Esophagus muscularis mucosa (tissue), 4 donors: ENCODE measurements at regions not wholly inside any gene's neighbourhood (a gene's known extent, or its start where the extent isn't known, plus 50 kb on each side); places are given as distances from the start of the nearest gene placed in this dataset.

ENCODE experiments used
- DNase-seq: peaks from one replicate; pipeline ENCODE4 v3.0.0-alpha.2; 2017; ENCODE audit errors: extremely low spot score
- H3K27ac ChIP-seq, 4 donors: fragments of 200-600 bp; sonication (generic); replicated peaks in 1 of 4; 1 replicate in 3 of 4; 2 replicates in 1 of 4; pipeline ENCODE4 v1.5.1; 2016 to 2019; ENCODE audit warnings: mild to moderate bottlenecking in 1 of 4
- H3K27me3 ChIP-seq, 4 donors: fragments of 200-600 bp; sonication (generic); one replicate each; pipeline versions ENCODE4 v1.5.1 to v1.6.0; 2016 to 2019
- H3K36me3 ChIP-seq, 4 donors: fragments of 200-600 bp; sonication (generic); one replicate each; pipeline ENCODE4 v1.5.1; 2016 to 2019
- H3K4me1 ChIP-seq, 4 donors: fragments of 200-600 bp; sonication (generic); one replicate each; pipeline ENCODE4 v1.5.1; 2016 to 2019
- H3K4me3 ChIP-seq, 4 donors: fragments of 200-600 bp; sonication (generic); 1 replicate in 2 of 4; 2 replicates in 2 of 4; pipeline ENCODE4 v1.5.1; 2016 to 2019; ENCODE audit warnings: mild to moderate bottlenecking in 4 of 4, moderate library complexity in 1 of 4
- H3K9me3 ChIP-seq, 4 donors: fragments of 200-600 bp; sonication (generic); 1 replicate in 3 of 4; 2 replicates in 1 of 4; pipeline ENCODE4 v1.5.1; 2016 to 2019
- EP300 ChIP-seq: sonication (generic); formaldehyde crosslinking; IDR thresholded peaks from one replicate; pipeline ENCODE4 v1.6.1; 2017; ENCODE audit warnings: antibody characterized with exemption
- POLR2A ChIP-seq: fragments of 450-650 bp; IDR thresholded peaks from one replicate; pipeline ENCODE4 v1.6.1; 2017; ENCODE audit warnings: antibody characterized with exemption, moderate library complexity, mild to moderate bottlenecking, low read depth
- POLR2AphosphoS5 ChIP-seq, 2 donors: sonication (generic); formaldehyde crosslinking; IDR thresholded peaks; one replicate each; pipeline ENCODE4 v1.6.1; 2017; ENCODE audit warnings: antibody characterized with exemption in 2 of 2
- WGBS: methylation state at CpG from one replicate; pipeline ENCODE4 v1.1.5; 2018; 5-methylcytosine and 5-hydroxymethylcytosine counted together
- intact Hi-C: fragments of 100-400 bp; cut with DNase I; formaldehyde crosslinking; loops from one replicate; pipeline ENCODE4 v1.15.1; 2023
- TF ChIP-seq, protein P1 (sequence below), 3 experiments: fragments of 200-600 bp in 2 of 3; fragments of 450-650 bp in 1 of 3; sonication (generic) in 2 of 3; IDR thresholded peaks; one replicate each; pipeline ENCODE4 v1.5.1; 2017 to 2019; ENCODE audit warnings: antibody characterized with exemption in 3 of 3, mild to moderate bottlenecking in 2 of 3, moderate library complexity in 1 of 3

DNA sequence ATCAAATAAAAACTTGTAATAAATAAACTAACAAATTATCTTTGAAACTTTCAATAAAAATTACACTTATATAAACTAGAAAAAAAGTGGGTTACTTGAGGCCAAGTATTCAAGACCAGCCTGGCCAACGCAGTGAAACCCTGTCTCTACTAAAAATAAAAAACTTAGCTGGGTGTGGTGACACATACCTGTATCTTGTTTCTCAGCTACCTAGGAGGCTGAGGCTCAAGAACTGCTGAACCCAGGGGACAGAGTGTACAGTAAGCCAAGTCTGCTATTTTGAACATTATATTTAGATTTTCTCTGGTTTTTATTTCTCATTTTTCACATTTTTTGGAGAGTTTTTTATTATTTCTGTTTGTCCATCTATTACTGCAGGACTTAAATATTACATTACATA lies 1397.6 kb upstream of the B3GALT2 start:
- H3K27me3 ChIP-seq = no peaks in the 10 kb centered on the region
- 89% methylated on average over 1 of the region's 1 CpG for WGBS
- no peak overlapping the region for H3K27ac ChIP-seq
- H3K4me3 ChIP-seq = no peak overlapping the region
- no peaks in the 10 kb centered on the region for H3K4me1 ChIP-seq
- H3K36me3 ChIP-seq = no peaks in the 10 kb centered on the region
- TF ChIP-seq POLR2AphosphoS5 (IDR thresholded peaks at IDR 0.05) (no peak), POLR2A (no peak), EP300 (no peak)
- TF ChIP-seq, protein P1, sequence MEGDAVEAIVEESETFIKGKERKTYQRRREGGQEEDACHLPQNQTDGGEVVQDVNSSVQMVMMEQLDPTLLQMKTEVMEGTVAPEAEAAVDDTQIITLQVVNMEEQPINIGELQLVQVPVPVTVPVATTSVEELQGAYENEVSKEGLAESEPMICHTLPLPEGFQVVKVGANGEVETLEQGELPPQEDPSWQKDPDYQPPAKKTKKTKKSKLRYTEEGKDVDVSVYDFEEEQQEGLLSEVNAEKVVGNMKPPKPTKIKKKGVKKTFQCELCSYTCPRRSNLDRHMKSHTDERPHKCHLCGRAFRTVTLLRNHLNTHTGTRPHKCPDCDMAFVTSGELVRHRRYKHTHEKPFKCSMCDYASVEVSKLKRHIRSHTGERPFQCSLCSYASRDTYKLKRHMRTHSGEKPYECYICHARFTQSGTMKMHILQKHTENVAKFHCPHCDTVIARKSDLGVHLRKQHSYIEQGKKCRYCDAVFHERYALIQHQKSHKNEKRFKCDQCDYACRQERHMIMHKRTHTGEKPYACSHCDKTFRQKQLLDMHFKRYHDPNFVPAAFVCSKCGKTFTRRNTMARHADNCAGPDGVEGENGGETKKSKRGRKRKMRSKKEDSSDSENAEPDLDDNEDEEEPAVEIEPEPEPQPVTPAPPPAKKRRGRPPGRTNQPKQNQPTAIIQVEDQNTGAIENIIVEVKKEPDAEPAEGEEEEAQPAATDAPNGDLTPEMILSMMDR (IDR thresholded peaks at IDR 0.05) = no peak
- intact Hi-C loops = no loop called here
- H3K9me3 ChIP-seq = no peaks in the 10 kb centered on the region
- DNase-seq = no peak

DNA sequence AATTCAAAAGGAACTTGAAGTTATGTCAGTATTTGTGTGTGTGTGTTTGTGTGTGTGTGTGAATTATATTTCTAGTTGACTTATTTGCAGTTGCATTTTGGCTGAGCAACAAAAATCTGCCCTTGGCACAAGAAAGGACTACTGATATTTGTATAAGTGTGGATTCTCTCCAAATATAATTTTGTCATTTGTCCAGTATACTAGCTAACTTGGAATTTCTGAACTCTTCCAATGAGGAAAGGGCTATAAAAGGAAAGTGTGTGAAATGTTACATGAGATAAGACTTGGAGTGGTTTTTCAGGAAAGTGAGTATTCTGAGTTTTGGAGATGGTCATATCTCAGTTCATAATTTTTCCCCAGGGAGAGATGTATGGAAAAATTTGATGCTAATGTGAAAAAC lies 1384.1 kb upstream of the B3GALT2 start:
- no peak for DNase-seq
- intact Hi-C loops = no loop called here
- Histone ChIP-seq H3K27ac (no peak overlapping the region), H3K36me3 (no peaks in the 10 kb centered on the region), H3K9me3 (no peaks in the 10 kb centered on the region), H3K27me3 (no peaks in the 10 kb centered on the region), H3K4me3 (no peak overlapping the region), H3K4me1 (peaks cover 0 to 8% (median 2%) of the 10 kb centered on the region in 4 donors)
- TF ChIP-seq POLR2AphosphoS5 (IDR thresholded peaks at IDR 0.05) = no peak
- TF ChIP-seq, protein P1 (IDR thresholded peaks at IDR 0.05) = no peak
- no peak for TF ChIP-seq POLR2A
- no peak for TF ChIP-seq EP300

DNA sequence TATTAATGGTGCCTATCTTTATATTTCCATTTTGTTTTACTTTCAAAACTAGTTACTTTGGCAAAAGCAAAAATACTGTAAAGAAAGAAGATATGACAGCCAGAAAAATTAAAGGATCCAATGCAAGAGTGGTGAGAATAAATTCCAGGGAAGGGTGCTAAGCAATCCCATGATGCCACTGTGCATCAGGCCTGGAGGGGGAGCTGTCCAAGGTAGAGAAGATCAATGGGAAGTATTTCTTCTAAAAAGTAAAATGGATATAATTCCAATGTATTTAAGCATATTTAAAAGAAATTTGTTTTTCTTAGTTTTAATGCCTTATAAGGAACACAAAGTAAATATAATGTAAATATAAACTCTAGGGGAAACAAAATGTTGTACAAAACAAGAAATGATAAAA lies 1382.2 kb upstream of the B3GALT2 start:
- H3K27ac ChIP-seq = no peak overlapping the region

DNA sequence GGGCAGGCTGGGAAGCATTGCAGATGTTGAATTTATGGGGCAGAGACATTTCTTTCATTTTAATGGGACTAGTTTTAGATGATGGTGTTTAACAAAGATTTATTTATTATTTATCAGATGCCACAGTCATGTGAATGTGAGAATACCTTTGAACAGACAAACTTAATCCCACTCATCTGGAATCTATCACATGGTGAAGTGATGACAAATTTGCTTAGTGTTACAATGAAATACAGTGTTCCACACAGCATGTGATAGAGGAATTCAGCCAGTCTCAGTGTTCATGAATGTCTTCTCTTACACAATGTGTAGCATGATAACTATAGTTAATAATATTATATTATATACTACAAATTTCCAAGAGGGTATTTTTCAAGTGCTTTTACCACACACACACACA lies 1361.7 kb upstream of the B3GALT2 start:
- Histone ChIP-seq H3K27me3 (no peaks in the 10 kb centered on the region), H3K27ac (no peak overlapping the region), H3K4me3 (no peak overlapping the region), H3K4me1 (no peaks in the 10 kb centered on the region), H3K9me3 (peaks cover 0 to 7% (median 0%) of the 10 kb centered on the region in 4 donors), H3K36me3 (no peaks in the 10 kb centered on the region)
- intact Hi-C loops = no loop called here
- no peak for DNase-seq
- no peak for TF ChIP-seq POLR2A
- no peak for TF ChIP-seq POLR2AphosphoS5 (IDR thresholded peaks at IDR 0.05)
- TF ChIP-seq EP300 = no peak
- TF ChIP-seq, protein P1 (IDR thresholded peaks at IDR 0.05) = no peak

More for the DNA sequence above, 1382.2 kb upstream of the B3GALT2 start:
- TF ChIP-seq EP300 (no peak), POLR2A (no peak), POLR2AphosphoS5 (IDR thresholded peaks at IDR 0.05) (no peak)
- TF ChIP-seq, protein P1 (IDR thresholded peaks at IDR 0.05) = no peak
- H3K4me3 ChIP-seq = no peak overlapping the region
- no peaks in the 10 kb centered on the region for H3K9me3 ChIP-seq
- no peaks in the 10 kb centered on the region for H3K36me3 ChIP-seq
- no peaks in the 10 kb centered on the region for H3K27me3 ChIP-seq
- intact Hi-C loops = no loop called here
- DNase-seq = no peak
- H3K4me1 ChIP-seq = peaks cover 0 to 8% (median 2%) of the 10 kb centered on the region in 4 donors

DNA sequence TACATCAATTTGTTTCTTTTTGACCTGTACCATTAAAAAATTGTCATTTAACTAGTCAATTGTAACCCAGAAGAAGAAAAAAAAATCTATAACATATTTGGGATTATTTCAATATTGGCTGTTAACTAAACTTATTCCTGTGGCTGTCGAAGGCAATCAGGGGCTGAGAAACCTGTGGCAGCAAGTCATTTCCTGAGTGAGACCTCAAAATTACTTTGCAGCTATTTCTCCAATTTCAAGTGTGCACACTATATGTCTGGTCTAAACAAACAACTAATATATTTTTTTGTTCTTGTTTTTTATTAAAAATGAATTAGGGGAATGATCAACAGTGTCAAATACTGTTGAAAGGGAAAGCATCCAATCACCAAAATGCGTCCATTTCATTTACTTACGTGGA lies 1357.6 kb upstream of the B3GALT2 start:
- H3K27me3 ChIP-seq = no peaks in the 10 kb centered on the region
- DNase-seq = no peak
- no peaks in the 10 kb centered on the region for H3K36me3 ChIP-seq
- peaks cover 0 to 7% (median 0%) of the 10 kb centered on the region in 4 donors for H3K9me3 ChIP-seq
- no peaks in the 10 kb centered on the region for H3K4me1 ChIP-seq
- H3K4me3 ChIP-seq = no peak overlapping the region
- intact Hi-C loops = no loop called here
- WGBS = 94% methylated on average over 3 of the region's 3 CpGs
- TF ChIP-seq, protein P1 (IDR thresholded peaks at IDR 0.05) = no peak
- TF ChIP-seq POLR2A (no peak), EP300 (no peak), POLR2AphosphoS5 (IDR thresholded peaks at IDR 0.05) (no peak)
- H3K27ac ChIP-seq = no peak overlapping the region
